GM18526 (cell line): ENCODE measurements at regions not wholly inside any gene's neighbourhood (a gene's known extent, or its start where the extent isn't known, plus 50 kb on each side); places are given as distances from the start of the nearest gene placed in this dataset.

Experiments used
- POLR2A ChIP-seq: IDR thresholded peaks from 3 replicates; pipeline ENCODE4 v1.6.1; 2011; ENCODE audit not compliant: insufficient read length; ENCODE audit errors: extremely low read depth

DNA sequence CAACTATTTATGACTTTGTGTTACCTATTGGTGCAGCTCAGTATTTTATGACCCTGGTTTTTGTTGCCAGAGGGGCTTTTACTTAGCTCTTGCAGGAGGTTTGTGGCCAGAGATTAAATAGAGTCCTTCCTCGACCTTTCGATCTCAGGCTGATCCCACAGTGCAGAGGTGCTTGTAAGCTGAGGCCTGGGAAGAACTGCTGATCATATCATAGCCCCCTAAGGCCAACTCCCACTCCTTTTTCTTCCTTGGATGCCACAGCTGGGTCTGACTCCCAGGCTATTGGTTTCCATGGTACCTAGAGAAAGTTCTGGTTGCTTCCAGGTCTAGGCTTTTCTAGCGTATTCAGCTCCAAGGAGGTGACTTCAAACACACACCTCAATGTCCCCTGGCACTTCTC lies 324.9 kb downstream of the FOXO1 start:
- no peak for TF ChIP-seq POLR2A

DNA sequence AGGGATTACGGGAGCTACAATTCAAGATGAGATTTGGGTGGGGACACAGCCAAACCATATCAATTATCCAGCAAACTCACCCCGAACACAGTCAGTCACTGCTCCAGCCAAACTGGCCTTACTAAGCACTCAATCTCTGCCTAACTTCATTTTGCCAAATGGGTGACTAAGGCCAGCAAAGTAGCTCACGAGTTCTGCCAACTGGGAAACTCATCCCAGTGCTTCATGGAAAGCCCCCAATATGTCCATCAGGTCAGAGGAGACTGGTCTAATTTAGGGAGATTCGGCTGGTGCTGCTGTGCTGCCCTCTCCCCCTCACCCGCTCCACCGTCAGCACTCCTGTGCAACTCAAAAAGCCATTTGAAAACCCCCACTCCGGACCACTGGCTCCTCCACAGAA lies 324.0 kb downstream of the FOXO1 start:
- no peak for TF ChIP-seq POLR2A

DNA sequence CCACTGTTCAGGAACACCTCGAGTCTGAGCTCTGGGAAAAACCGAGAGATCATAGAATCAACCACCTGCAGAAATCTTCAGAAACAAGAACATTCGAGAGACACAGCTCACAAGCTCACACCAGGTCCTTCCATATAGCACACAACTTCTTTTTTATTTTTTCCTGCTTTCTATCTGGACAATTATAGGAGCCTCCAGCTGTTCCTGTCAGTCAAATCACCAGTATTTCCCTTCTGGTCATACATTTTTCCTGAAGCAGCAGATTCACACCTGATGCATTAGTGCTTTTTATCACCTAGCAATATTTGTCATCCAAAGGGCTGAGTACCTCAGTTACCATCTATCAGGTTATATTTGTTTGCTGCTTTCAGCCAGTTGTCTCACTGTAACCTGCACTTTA lies 323.5 kb downstream of the FOXO1 start:
- no peak for TF ChIP-seq POLR2A

DNA sequence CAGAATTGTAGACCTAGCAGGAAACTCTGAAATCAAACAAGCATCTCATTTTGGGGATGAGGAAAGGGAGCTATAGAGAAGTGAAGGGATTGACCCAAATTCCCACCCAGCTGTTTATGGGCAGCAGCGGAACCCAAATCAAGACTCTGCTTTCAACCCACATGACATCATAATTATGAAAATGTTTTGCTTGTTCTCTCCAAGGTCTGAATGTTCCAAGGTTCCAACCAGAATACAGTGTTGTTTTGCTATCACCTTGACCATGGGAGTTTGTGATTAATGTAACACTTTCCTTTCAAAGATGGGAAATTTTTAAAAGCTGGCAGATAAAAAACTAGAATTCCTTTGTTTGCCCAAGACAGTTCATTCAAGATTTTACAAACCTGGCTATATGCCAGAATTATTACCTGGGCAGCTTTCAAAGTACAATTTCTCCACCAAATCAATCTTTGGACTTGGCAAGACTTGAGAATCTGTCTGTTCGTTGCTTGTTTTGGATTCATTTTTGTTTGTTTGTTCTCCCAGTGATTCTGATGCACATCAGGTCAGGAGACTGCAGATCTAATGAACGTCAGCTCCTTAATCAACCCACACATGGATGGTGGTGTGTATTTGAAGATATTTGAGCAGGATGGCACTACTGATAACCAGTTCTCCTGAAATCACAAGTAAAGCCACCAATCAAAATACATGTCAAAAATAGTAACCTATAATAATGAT lies 322.7 kb downstream of the FOXO1 start:
- TF ChIP-seq POLR2A, result no peak

DNA sequence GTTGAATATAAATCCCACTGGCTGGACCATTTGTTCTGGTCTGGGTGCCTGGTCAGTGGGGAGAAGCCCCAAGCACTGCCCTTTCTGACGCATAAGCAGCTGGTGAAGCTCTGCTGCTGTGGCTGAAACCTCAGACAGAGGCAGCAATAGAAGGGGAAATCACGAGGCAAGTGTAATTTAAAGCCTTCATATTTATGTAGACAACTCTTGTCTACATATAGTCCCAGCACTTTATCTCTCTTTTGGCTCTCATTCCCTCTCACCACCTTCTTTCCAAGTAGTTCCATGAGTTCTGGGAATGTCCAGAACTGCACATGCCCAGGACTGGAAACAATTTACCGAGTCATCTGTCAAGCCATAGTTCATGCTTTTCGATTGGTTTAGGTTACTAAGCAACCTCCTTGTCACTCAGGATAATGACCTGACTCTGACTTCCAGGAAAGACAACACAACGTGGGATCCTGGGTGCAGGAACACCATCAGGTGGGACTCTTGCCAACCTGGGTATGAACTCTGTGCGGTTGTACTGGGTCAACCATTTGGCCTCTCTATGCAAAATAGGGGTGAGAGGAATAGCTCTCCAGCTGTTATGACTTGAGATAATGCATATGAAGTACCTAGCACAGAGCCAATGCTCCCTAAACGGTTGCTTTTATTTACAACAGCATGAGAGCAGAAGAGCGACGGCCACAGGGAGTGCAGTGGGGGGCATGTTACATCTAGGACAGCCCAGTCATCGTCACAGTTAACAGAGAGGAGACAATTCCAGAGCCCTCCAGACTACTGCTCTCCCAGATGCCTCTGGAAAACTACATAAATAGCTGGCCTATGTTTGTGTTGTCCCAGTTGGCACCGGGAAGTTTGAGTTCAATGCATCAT lies 321.9 kb downstream of the FOXO1 start:
- no peak for TF ChIP-seq POLR2A

DNA sequence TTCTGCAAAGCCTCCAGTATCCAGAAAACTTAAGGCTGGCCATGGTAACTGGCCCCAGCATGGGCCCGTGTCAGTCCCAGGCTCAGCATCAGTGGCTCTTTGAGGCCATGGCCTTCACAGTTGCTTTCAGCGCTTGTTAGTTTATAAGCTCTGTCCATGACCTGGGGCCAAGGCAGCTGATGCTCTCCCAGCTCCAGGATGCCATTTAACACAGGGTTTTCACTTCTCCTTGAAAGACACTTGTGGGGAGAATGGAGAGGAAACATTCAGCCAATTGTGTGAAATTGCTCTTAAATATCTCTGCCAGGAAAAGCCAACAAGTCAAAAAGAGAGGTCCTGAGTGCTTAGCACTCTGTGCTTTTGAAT lies 321.3 kb downstream of the FOXO1 start:
- no peak for TF ChIP-seq POLR2A

DNA sequence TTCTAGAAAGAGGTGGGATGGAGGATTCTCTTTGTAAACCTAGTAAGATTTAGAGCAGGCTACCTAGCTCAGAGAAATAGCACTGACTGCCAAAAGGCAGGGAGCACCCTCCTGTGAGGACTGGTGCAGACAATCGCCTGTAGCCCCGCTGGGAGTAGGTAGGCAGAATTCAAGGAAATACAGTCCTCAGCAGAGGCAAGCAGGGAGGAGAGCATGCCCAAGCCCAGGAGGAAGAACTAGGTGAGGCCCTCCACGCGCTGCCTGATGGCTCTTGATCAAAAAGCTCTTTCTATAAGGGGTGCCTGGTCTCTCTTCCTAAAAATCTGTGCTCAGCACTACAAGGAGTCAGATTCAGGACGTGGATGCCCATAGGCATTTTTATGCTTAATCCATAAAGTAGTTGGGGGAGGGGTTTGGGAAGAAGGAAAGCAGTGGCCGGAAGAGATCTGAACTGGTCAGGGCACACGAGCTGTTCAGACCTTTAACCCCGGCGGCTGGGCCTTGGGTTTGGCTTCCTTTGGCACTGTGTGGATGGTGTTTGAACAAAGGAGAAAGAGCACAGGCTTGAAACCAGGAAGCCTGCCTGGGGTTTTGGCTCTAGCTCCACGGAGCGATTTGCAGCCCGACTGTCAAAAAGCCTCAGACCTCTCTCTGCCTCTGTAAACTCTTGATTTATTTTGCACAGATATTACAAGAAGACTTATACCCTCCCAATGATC lies 320.6 kb downstream of the FOXO1 start:
- no peak for TF ChIP-seq POLR2A

DNA sequence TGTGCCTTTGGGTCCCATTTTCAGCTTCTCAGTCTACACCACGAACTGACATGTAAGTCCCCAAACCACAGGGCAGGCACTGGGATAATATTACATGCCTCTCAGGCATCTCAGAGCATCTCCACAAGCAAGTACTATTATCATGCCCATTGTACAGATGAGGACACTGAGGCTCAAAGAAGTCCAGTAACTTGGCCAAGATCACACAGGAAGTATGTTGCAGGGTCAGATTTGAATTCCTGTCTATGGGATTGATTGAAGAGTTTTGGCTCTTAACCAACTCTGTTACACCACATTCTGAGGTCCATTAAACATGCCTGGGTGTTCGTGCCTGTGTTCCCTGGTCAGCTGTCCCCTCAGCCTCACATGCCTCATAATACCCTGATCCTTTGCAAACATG lies 319.8 kb downstream of the FOXO1 start:
- no peak for TF ChIP-seq POLR2A

DNA sequence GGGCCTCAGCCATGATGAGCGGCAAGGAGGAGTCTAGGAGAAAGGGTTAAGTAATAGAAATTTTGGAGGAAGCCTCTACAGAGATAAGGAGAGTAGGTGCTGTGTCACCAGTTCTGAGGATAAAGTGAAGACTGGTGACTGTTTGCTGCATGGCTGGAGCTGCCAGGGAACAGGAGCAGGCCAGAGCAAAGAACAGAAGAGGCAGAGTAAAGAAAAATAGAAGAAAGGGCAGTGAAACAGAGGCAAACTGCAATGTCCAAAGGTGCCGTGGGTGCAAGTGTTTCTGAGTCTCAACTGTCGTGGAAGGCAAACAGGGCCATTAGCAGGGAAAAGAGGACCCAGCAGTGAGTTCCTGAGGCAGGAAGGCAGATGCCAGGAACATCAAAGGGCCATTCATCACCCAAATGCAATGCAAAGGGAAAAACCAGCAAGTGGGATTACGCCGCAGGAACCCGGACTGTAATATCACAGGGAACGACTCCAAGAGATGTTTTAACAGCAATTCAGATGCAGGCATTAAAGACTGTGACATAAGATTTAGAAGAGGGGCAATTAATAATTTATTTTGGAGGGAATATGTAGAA lies 318.3 kb downstream of the FOXO1 start:
- no peak for TF ChIP-seq POLR2A

DNA sequence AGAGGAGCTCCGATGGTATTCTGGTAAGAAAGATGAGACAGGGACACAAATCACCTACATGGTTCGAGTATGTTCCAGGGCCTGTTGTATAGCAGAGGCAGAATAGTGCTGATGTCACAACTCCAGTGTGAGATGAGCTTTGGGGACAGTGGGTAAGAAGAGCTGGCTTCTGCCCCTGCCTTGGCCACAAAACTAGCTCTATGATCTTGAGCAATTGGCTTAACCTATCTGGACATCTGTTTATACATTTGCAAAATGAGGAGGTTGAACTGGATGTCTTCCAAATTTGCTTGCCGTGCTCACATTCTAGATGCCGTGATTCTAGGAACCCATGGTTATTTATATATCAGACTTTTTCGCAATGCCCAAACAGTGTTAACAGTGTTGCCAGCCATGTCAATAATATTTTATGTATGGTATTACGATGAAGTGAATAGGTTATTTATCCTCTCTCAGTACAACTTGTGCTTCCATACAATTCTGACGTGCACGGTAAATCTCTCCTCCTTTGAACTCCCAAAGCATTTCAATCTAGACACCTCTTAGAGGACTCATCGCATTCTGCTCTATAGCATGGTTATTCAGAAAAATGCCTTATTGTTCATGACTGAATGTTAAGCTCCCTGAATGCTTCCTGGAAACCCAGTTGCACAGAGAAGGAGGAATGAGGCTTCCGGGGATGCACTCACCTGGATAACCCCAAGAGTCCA lies 316.0 kb downstream of the FOXO1 start:
- TF ChIP-seq POLR2A, result no peak

DNA sequence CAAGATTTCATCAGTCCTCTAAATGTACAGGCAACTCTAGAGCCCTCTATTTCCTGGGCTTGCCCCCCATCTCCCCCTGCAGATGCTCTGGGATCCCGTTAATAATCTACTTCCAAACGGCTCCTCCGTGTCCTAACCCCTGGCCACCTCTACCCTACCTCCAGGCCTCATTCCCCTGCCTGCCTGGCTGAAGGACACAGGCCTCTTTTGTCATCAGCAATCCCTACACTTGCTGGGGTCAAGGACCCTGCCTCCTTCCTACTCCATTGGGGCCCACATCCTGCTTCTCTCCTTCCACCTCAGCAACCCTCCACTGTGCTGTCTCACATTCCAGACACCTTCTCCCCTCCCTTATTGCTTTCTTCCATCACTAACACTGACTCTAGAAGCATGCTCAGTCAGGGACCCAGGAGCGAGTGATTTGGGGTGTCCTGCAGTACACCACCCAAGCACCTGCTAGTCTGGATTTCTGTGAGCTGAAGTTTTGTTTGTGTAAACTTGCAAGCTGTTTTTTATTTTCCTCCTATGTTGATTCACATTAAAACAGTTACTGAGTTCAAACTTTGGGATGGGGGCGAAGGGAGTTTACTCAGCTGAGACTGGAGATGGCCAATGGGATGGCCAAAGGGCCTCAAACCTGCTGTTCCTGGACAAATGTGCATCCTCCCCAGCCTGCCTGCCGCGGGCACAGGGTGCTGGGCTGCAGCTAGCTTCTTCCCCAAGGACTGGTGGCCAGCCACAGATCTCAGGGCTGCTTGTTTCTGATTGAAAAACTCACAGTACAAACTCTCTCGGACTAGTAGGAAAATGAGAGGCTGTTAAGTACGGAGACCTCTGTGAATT lies 314.7 kb downstream of the FOXO1 start:
- TF ChIP-seq POLR2A, result no peak

DNA sequence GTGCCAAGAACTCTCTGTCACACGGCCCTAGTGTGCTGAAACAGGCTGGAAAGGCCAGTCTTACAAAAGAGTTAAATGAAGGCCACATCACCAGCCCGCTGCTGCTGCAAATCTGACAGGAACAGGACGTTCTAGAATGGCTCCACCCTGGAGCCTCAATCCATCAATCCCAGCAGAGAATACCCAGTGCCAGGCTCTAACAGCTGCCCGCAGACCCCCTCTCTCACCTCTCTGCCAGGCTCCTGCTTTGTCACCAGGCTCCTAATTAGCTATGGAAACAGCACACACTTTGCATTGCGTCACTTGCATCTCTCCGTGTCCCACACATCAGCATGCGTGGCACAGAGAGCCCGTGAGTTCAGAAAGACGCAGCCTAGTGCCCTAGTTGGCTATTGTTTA lies 314.1 kb downstream of the FOXO1 start:
- TF ChIP-seq POLR2A, result no peak

DNA sequence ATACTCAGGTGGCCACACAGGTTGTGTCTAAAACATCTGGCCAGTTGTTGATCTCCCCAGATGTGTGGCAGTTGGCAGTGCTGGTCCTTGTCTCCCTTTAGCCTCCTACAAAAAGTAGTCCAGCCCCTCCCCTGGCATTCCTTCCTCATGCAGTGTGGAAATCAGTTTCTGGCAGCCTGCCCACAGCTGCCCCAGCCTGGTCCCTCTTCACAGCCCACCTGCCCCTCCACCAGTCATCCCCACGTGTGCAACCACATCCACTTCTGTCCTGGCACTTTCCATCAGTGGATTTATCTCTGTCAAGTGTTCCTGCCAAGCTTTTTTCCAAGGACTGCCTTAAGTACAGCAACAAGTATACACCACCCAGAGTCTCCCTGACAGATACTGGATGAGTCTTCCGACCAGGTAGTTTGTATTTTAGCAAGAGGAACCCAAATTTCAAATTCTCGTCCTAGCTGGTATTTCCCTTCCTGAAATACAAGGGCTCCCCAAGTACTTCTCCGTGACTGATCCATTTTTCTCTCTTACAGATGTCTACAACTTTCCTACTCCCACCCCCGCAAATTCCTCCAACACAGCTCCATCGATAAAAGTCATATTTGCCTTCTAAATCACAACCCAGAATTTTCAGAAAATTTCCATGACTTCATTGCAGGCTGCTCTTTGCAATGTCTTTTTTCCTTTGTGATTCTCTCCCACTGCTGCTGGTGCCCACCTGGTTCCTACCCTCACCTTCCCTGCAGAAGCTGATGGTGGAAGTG lies 313.5 kb downstream of the FOXO1 start:
- no peak for TF ChIP-seq POLR2A
